ENCODE measurements at regions not wholly inside any gene's neighbourhood (a gene's known extent, or its start where the extent isn't known, plus 50 kb on each side); places are given as distances from the start of the nearest gene placed in this dataset.
"Not testable (repeated sequence)": the region's sequence is repeated elsewhere in the genome, so short reads cannot be mapped to it uniquely, and the experiment has no call there.

- ChIA-PET CTCF (no interaction called here), POLR2A (no interaction called here)
Observed at GRCh38 chr10:15430969-15431771, 60.1 kb upstream of the FAM171A1 start.

- CTCF ChIA-PET, result no interaction called here
Observed at GRCh38 chr10:15428681-15429080, 57.6 kb upstream of the FAM171A1 start.

GRCh38 chr10:15427843-15428414 is 56.8 kb upstream of the FAM171A1 start:
- ChIA-PET POLR2A (no interaction called here), CTCF (no interaction called here)

More at GRCh38 chr10:15428681-15429080, 57.6 kb upstream of the FAM171A1 start:
- POLR2A ChIA-PET, result no interaction called here

- ChIA-PET POLR2A (no interaction called here), CTCF (no interaction called here)
Observed at GRCh38 chr10:15426558-15426957, 55.5 kb upstream of the FAM171A1 start.

GRCh38 chr10:15426115-15426514 is 55.0 kb upstream of the FAM171A1 start:
- POLR2A ChIA-PET, result no interaction called here
- CTCF ChIA-PET, result no interaction called here

GRCh38 chr10:15421875-15422274 is 50.8 kb upstream of the FAM171A1 start:
- CTCF ChIA-PET, POLR2A ChIA-PET: not testable (repeated sequence)
